Suprapubic skin (tissue), 4 donors: ENCODE measurements at regions not wholly inside any gene's neighbourhood (a gene's known extent, or its start where the extent isn't known, plus 50 kb on each side); places are given as distances from the start of the nearest gene placed in this dataset.
"Not testable (repeated sequence)": the region's sequence is repeated elsewhere in the genome, so short reads cannot be mapped to it uniquely, and the experiment has no call there.

Experiments
- DNase-seq, 2 donors: peaks; one replicate each; pipeline ENCODE4 v3.0.0-alpha.2; 2019; ENCODE audit warnings: low spot score in 2 of 2
- H3K27ac ChIP-seq: fragments of 200-600 bp; sonication (generic); one replicate; pipeline ENCODE4 v1.5.1; 2019
- H3K27me3 ChIP-seq: fragments of 200-600 bp; sonication (generic); one replicate; pipeline ENCODE4 v1.5.1; 2019
- H3K36me3 ChIP-seq: fragments of 200-600 bp; sonication (generic); one replicate; pipeline ENCODE4 v1.5.1; 2019
- H3K4me1 ChIP-seq: fragments of 200-600 bp; sonication (generic); one replicate; pipeline ENCODE4 v1.5.1; 2019
- H3K4me3 ChIP-seq: fragments of 200-600 bp; sonication (generic); one replicate; pipeline ENCODE4 v1.5.1; 2019; ENCODE audit warnings: mild to moderate bottlenecking
- H3K9me3 ChIP-seq: fragments of 200-600 bp; sonication (generic); one replicate; pipeline ENCODE4 v1.5.1; 2019
- EP300 ChIP-seq: sonication (generic); formaldehyde crosslinking; IDR thresholded peaks from one replicate; pipeline ENCODE4 v1.6.1; 2017; ENCODE audit warnings: antibody characterized with exemption
- POLR2A ChIP-seq, 2 donors: fragments of 450-650 bp; IDR thresholded peaks; one replicate each; pipeline ENCODE4 v1.6.1; 2017; ENCODE audit warnings: antibody characterized with exemption in 2 of 2, mild to moderate bottlenecking in 2 of 2, moderate library complexity in 2 of 2
- POLR2AphosphoS5 ChIP-seq, 3 donors: sonication (generic); formaldehyde crosslinking; IDR thresholded peaks; one replicate each; pipeline ENCODE4 v1.6.1; 2017; ENCODE audit warnings: antibody characterized with exemption in 3 of 3
- WGBS: methylation state at CpG from one replicate; pipeline ENCODE4 v1.1.5; 2018; 5-methylcytosine and 5-hydroxymethylcytosine counted together
- TF ChIP-seq, protein P1 (sequence below), 2 donors: fragments of 200-600 bp in 1 of 2; fragments of 450-650 bp in 1 of 2; sonication (generic) in 1 of 2; IDR thresholded peaks; one replicate each; pipeline ENCODE4 v1.5.1; 2016 to 2019; ENCODE audit warnings: antibody characterized with exemption in 2 of 2, mild to moderate bottlenecking in 1 of 2, moderate library complexity in 1 of 2

DNA sequence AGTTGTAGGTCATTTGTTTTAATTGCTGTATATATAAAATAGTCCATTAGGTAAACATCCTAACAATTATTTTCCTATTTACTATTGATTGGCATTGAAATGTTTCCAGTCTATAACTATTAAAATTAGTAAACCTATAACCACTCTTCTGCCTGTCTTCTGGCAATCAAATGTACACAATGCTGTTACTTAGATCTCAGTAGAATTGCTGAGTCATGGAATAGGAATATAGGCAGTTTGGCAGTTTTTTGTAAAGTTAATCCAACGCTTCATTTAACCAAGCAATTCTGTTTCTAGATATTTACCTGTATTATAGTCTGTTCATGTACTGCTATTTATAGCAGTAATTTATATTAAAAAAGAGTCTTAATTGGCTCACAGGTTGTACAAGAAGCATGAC is 518.1 kb downstream of the DCDC2C start:
- Histone ChIP-seq H3K4me1 (no peaks in the 10 kb centered on the region), H3K36me3 (no peaks in the 10 kb centered on the region), H3K27ac (no peak overlapping the region), H3K9me3 (no peaks in the 10 kb centered on the region), H3K4me3 (no peak overlapping the region), H3K27me3 (no peaks in the 10 kb centered on the region)
- 83% methylated on average over 1 of the region's 1 CpG for WGBS
- DNase-seq, result no peak
- TF ChIP-seq, protein P1, sequence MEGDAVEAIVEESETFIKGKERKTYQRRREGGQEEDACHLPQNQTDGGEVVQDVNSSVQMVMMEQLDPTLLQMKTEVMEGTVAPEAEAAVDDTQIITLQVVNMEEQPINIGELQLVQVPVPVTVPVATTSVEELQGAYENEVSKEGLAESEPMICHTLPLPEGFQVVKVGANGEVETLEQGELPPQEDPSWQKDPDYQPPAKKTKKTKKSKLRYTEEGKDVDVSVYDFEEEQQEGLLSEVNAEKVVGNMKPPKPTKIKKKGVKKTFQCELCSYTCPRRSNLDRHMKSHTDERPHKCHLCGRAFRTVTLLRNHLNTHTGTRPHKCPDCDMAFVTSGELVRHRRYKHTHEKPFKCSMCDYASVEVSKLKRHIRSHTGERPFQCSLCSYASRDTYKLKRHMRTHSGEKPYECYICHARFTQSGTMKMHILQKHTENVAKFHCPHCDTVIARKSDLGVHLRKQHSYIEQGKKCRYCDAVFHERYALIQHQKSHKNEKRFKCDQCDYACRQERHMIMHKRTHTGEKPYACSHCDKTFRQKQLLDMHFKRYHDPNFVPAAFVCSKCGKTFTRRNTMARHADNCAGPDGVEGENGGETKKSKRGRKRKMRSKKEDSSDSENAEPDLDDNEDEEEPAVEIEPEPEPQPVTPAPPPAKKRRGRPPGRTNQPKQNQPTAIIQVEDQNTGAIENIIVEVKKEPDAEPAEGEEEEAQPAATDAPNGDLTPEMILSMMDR (IDR thresholded peaks at IDR 0.05), result no peak
- TF ChIP-seq POLR2A (IDR thresholded peaks at IDR 0.05) (no peak), EP300 (no peak), POLR2AphosphoS5 (IDR thresholded peaks at IDR 0.05) (no peak)

DNA sequence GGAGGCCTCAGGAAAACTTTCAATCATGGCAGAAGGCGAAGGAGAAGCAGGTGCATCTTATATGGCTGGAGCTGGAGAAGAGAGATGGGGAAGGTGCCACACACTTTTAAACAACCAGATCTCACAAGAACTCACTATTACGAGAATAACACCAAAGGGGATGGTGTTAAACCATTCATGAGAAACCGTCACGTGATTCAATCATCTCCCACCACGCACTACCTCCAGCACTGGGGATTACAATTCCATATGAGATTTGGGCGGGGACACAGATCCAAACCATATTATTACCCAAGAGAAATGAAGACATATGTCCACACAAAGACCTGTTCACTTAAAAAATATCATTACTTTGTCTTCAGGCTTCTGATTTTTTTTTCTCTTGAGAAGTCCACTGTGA is 518.5 kb downstream of the DCDC2C start:
- WGBS, result 90% methylated on average over 6 of the region's 6 CpGs
- H3K4me1 ChIP-seq, result no peaks in the 10 kb centered on the region
- TF ChIP-seq POLR2AphosphoS5 (IDR thresholded peaks at IDR 0.05) (no peak), POLR2A (IDR thresholded peaks at IDR 0.05) (no peak), EP300 (no peak)
- TF ChIP-seq, protein P1 (IDR thresholded peaks at IDR 0.05), result no peak
- no peak for DNase-seq
- H3K4me3 ChIP-seq, result no peak overlapping the region
- H3K9me3 ChIP-seq, result no peaks in the 10 kb centered on the region
- H3K36me3 ChIP-seq, result no peaks in the 10 kb centered on the region
- H3K27me3 ChIP-seq, result no peaks in the 10 kb centered on the region
- H3K27ac ChIP-seq, result no peak overlapping the region

DNA sequence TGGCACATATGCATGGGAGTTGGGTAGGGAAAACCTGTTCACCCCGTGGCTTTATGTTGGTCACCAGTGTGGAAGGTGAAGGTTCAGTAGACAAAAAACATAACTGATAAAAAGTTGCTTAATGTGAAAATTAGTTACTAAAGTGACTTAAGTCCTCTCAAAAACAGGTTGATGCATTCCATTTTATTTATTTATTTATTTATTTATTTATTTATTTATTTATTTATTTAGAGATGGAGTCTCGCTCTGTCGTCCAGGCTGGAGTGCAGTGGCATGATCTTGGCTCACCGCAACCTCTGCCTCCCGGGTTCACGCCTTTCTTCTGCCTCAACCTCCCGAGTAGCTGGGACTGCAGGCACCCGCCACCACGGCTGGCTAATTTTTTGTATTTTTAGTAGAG is 541.0 kb downstream of the DCDC2C start:
- not testable (repeated sequence) for H3K4me1 ChIP-seq, H3K36me3 ChIP-seq, H3K9me3 ChIP-seq, DNase-seq, H3K4me3 ChIP-seq, H3K27me3 ChIP-seq, H3K27ac ChIP-seq
- WGBS, result 96% methylated on average over 9 of the region's 9 CpGs

DNA sequence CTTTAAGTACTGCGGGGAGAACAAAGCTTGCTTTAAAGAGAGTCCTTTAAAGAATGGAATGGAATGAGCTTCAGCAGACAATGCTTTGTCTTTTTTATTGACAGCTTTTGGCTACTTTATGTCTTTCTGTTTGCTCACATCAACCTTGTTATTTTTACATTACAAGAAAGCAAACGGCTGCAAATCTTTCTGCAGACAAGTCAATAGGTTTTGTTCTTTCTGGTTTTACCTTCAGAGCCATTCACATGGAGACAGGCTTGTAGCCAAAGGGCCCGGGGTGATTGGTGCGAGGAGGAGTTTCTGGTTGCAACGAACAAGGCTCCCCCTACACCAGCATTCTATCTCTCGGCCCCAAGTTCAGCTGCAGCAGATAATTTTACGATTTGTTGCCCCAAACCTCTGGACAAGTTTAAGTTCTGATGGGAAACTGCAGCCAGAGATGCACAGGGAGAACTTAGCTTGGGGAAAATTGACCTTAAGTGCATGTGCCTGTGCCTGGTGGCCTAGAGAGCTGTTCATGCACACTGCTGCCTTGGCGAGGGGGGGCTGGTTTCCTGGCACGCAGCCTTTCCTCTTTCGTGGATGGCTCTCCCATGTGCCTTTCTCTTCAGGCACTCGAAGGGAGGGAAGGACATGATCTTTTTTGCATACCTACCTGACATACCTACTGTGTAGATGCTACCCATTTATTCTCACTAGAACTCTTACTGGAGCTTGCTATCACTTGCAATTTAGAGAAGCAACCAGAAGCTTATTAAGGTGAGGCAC is 543.2 kb downstream of the DCDC2C start:
- no peak overlapping the region for H3K4me3 ChIP-seq
- H3K36me3 ChIP-seq, result no peaks in the 10 kb centered on the region
- WGBS, result 35% methylated on average over 11 of the region's 11 CpGs
- no peaks in the 10 kb centered on the region for H3K4me1 ChIP-seq
- TF ChIP-seq EP300 (no peak), POLR2AphosphoS5 (IDR thresholded peaks at IDR 0.05) (no peak), POLR2A (IDR thresholded peaks at IDR 0.05) (no peak)
- no peaks in the 10 kb centered on the region for H3K9me3 ChIP-seq
- no peaks in the 10 kb centered on the region for H3K27me3 ChIP-seq
- no peak overlapping the region for H3K27ac ChIP-seq
- DNase-seq, result no peak

DNA sequence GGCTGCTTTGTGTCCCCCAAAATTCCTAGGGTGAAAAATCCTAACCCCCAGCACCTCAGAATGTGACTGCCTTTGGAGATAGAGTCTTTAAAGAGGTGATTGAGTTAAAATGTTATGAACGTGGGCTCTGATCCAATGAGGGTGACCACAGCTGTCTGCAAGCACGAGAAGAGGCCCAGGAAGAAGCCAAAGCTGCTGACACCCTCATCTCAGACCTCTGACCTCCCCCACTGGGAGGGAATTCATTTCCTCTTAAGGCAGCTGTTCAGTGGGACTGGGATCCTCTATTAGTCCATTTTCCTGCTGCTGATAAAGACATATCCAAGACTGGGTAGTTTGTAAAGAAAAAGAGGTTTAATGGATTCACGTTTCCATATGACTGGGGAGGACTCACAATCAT is 544.4 kb downstream of the DCDC2C start:
- TF ChIP-seq POLR2AphosphoS5 (IDR thresholded peaks at IDR 0.05) (no peak), POLR2A (IDR thresholded peaks at IDR 0.05) (no peak), EP300 (no peak)
- TF ChIP-seq, protein P1 (IDR thresholded peaks at IDR 0.05), result no peak
- no peaks in the 10 kb centered on the region for H3K4me1 ChIP-seq
- 36% methylated on average over 3 of the region's 3 CpGs for WGBS
- H3K9me3 ChIP-seq, result peaks cover 3% of the 10 kb centered on the region
- no peak overlapping the region for H3K4me3 ChIP-seq
- DNase-seq, result no peak
- no peaks in the 10 kb centered on the region for H3K36me3 ChIP-seq
- H3K27me3 ChIP-seq, result no peaks in the 10 kb centered on the region
- H3K27ac ChIP-seq, result no peak overlapping the region

DNA sequence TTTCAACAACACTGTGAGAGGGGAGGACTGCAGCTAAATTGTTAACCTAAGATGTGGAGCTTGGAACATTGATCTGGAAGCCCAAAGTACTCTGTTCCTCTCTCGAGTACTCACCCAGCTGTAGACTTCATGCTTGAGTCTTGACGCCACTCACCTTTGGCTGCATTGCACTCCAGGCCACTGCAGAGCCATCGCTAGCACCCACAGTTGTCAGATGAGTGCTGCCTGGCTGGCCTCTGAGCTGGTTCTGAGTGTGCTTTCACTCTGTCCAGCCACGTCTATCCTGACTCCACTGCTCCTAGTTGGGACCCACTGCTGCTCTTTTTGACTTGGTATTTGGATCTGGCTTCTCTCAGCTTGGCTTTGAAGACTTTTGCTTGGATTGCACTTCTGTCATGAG is 552.1 kb downstream of the DCDC2C start:
- Histone ChIP-seq H3K4me1 (no peaks in the 10 kb centered on the region), H3K27me3 (no peaks in the 10 kb centered on the region), H3K27ac (no peak overlapping the region), H3K4me3 (no peak overlapping the region), H3K36me3 (no peaks in the 10 kb centered on the region), H3K9me3 (peaks cover 3% of the 10 kb centered on the region)
- DNase-seq, result no peak
- 82% methylated on average over 4 of the region's 4 CpGs for WGBS
- TF ChIP-seq EP300, result no peak
- TF ChIP-seq POLR2AphosphoS5 (IDR thresholded peaks at IDR 0.05), result no peak
- TF ChIP-seq, protein P1 (IDR thresholded peaks at IDR 0.05), result no peak
- no peak for TF ChIP-seq POLR2A (IDR thresholded peaks at IDR 0.05)
